ENCODE measurements at regions not wholly inside any gene's neighbourhood (a gene's known extent, or its start where the extent isn't known, plus 50 kb on each side); places are given as distances from the start of the nearest gene placed in this dataset.

- TF ChIP-seq, protein P1, sequence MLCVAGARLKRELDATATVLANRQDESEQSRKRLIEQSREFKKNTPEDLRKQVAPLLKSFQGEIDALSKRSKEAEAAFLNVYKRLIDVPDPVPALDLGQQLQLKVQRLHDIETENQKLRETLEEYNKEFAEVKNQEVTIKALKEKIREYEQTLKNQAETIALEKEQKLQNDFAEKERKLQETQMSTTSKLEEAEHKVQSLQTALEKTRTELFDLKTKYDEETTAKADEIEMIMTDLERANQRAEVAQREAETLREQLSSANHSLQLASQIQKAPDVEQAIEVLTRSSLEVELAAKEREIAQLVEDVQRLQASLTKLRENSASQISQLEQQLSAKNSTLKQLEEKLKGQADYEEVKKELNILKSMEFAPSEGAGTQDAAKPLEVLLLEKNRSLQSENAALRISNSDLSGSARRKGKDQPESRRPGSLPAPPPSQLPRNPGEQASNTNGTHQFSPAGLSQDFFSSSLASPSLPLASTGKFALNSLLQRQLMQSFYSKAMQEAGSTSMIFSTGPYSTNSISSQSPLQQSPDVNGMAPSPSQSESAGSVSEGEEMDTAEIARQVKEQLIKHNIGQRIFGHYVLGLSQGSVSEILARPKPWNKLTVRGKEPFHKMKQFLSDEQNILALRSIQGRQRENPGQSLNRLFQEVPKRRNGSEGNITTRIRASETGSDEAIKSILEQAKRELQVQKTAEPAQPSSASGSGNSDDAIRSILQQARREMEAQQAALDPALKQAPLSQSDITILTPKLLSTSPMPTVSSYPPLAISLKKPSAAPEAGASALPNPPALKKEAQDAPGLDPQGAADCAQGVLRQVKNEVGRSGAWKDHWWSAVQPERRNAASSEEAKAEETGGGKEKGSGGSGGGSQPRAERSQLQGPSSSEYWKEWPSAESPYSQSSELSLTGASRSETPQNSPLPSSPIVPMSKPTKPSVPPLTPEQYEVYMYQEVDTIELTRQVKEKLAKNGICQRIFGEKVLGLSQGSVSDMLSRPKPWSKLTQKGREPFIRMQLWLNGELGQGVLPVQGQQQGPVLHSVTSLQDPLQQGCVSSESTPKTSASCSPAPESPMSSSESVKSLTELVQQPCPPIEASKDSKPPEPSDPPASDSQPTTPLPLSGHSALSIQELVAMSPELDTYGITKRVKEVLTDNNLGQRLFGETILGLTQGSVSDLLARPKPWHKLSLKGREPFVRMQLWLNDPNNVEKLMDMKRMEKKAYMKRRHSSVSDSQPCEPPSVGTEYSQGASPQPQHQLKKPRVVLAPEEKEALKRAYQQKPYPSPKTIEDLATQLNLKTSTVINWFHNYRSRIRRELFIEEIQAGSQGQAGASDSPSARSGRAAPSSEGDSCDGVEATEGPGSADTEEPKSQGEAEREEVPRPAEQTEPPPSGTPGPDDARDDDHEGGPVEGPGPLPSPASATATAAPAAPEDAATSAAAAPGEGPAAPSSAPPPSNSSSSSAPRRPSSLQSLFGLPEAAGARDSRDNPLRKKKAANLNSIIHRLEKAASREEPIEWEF (IDR thresholded peaks at IDR 0.05; ENCODE audit: insufficient replicate concordance, low read depth, low read length): no peak
- no peak for TF ChIP-seq NFIC (IDR thresholded peaks at IDR 0.05; ENCODE audit: low read depth, low read length)
- no peak for TF ChIP-seq ZNF384 (IDR thresholded peaks at IDR 0.05; ENCODE audit: borderline replicate concordance, low read depth, low read length)
- no peak for TF ChIP-seq SREBF1 (IDR thresholded peaks at IDR 0.05; ENCODE audit: low read length)
- TF ChIP-seq, protein P2, sequence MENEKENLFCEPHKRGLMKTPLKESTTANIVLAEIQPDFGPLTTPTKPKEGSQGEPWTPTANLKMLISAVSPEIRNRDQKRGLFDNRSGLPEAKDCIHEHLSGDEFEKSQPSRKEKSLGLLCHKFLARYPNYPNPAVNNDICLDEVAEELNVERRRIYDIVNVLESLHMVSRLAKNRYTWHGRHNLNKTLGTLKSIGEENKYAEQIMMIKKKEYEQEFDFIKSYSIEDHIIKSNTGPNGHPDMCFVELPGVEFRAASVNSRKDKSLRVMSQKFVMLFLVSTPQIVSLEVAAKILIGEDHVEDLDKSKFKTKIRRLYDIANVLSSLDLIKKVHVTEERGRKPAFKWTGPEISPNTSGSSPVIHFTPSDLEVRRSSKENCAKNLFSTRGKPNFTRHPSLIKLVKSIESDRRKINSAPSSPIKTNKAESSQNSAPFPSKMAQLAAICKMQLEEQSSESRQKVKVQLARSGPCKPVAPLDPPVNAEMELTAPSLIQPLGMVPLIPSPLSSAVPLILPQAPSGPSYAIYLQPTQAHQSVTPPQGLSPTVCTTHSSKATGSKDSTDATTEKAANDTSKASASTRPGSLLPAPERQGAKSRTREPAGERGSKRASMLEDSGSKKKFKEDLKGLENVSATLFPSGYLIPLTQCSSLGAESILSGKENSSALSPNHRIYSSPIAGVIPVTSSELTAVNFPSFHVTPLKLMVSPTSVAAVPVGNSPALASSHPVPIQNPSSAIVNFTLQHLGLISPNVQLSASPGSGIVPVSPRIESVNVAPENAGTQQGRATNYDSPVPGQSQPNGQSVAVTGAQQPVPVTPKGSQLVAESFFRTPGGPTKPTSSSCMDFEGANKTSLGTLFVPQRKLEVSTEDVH (IDR thresholded peaks at IDR 0.05; ENCODE audit: low read depth, partially characterized antibody): no peak
- no peak for TF ChIP-seq SREBF2 (IDR thresholded peaks at IDR 0.05; ENCODE audit: low read length)
Observed at GRCh38 chr11:98630736-98631135, 390.0 kb upstream of the CNTN5 start (continued).

Data from GM12878 (cell line).